Pancreas (tissue), 10 donors: ENCODE measurements at regions not wholly inside any gene's neighbourhood (a gene's known extent, or its start where the extent isn't known, plus 50 kb on each side); places are given as distances from the start of the nearest gene placed in this dataset.

Experiments
- ATAC-seq, 4 donors: fragments of 200-7000 bp; cut with Tn5 transposase; one replicate each; pipeline versions ENCODE4 v1.8.0 to v1.9.1; 2020; ENCODE audit warnings: mild to moderate bottlenecking in 4 of 4, moderate library complexity in 4 of 4
- DNase-seq, 6 donors: peaks; one replicate each; pipeline ENCODE4 v3.0.0-alpha.2; 2020
- FAIRE-seq: peaks from 2 replicates; lab custom pipeline; 2012; peaks lifted over from hg19 to GRCh38; lab: Jason Lieb, UNC
- H3K27ac ChIP-seq, 4 donors: fragments of 200-600 bp; sonication (generic); 1 replicate in 3 of 4; 2 replicates in 1 of 4; pipeline versions ENCODE4 v1.5.0 to v1.8.0; 2020
- H3K27me3 ChIP-seq, 4 donors: fragments of 200-600 bp; one replicate each; pipeline ENCODE4 v1.8.0; 2021
- H3K36me3 ChIP-seq, 3 donors: fragments of 200-600 bp; sonication (generic) in 1 of 3; one replicate each; pipeline versions ENCODE4 v1.5.0 to v1.8.0; 2020 to 2021
- H3K4me1 ChIP-seq, 3 donors: fragments of 200-600 bp; one replicate each; pipeline ENCODE4 v1.8.0; 2021
- H3K4me3 ChIP-seq, 4 donors: fragments of 200-600 bp; sonication (generic) in 2 of 4; one replicate each; pipeline versions ENCODE4 v1.5.0 to v1.8.0; 2020 to 2021
- H3K9me3 ChIP-seq, 4 donors: fragments of 200-600 bp; one replicate each; pipeline ENCODE4 v1.8.0; 2021
- CTCF ChIP-seq, 4 donors: fragments of 200-600 bp; sonication (generic) in 3 of 4; IDR thresholded peaks; one replicate each; pipeline versions ENCODE4 v1.5.0 to v1.8.0; 2021; ENCODE audit warnings: antibody characterized with exemption in 4 of 4
- WGBS, 2 donors: extraction: QIAGEN DNeasy Blood & Tissue Kit; methylation state at CpG; one replicate each; pipeline ENCODE4 v1.1.7; 2013; 5-methylcytosine and 5-hydroxymethylcytosine counted together
- intact Hi-C, 3 donors: fragments of 100-400 bp; cut with DNase I; formaldehyde crosslinking; loops; one replicate each; pipeline versions ENCODE4 v1.11.1 to v1.14.2; 2022
- donor health status: healthy with polysubstance abuse.
- donor health status: DM: no; HTN: no; CAD: no; lungs with moderate emphysema.
- donor health status: DM: no; HTN: no; CAD: no.
- donor health status: control.
- donor health status: control.
- donor health status: Bipolar disorder and iron deficiency.
- donor health status: DM: yes; HTN: yes; CAD: no.
- donor health status: DM: no; HTN: no; CAD: no.
- donor health status: DM: no; HTN: no; CAD: no.
- donor health status: DM: yes; HTN: yes; CAD: no.

GRCh38 chr6:40163924-40164323 is 229.7 kb upstream of the MOCS1 start:
- Histone ChIP-seq H3K4me1 (peaks cover 0 to 9% (median 0%) of the 10 kb centered on the region in 3 donors), H3K4me3 (no peak overlapping the region), H3K27ac (no peak overlapping the region), H3K27me3 (no peaks in the 10 kb centered on the region), H3K36me3 (no peaks in the 10 kb centered on the region), H3K9me3 (no peaks in the 10 kb centered on the region)
- WGBS, 2 donors = 88 to 91% methylated on average over 7 of the region's 7 CpGs
- intact Hi-C loops = no loop called here
- DNase-seq = no peak
- no peak for TF ChIP-seq CTCF (IDR thresholded peaks at IDR 0.05)
- no peak for FAIRE-seq
- ATAC-seq = no peak

GRCh38 chr6:40162074-40162473 is 227.8 kb upstream of the MOCS1 start:
- Histone ChIP-seq H3K4me3 (no peak overlapping the region), H3K27me3 (no peaks in the 10 kb centered on the region), H3K4me1 (peaks cover 0 to 9% (median 0%) of the 10 kb centered on the region in 3 donors), H3K27ac (no peak overlapping the region), H3K9me3 (no peaks in the 10 kb centered on the region), H3K36me3 (no peaks in the 10 kb centered on the region)
- DNase-seq (no peak), ATAC-seq (no peak), FAIRE-seq (no peak)
- no peak for TF ChIP-seq CTCF (IDR thresholded peaks at IDR 0.05)
- intact Hi-C loops = no loop called here
- WGBS, 2 donors = 75 to 79% methylated on average over 5 of the region's 5 CpGs

- H3K4me1 ChIP-seq = peaks cover 0 to 9% (median 0%) of the 10 kb centered on the region in 3 donors
- no peaks in the 10 kb centered on the region for H3K27me3 ChIP-seq
- no peak for TF ChIP-seq CTCF (IDR thresholded peaks at IDR 0.05)
- no peak overlapping the region for H3K27ac ChIP-seq
- intact Hi-C loops = no loop called here
- no peaks in the 10 kb centered on the region for H3K9me3 ChIP-seq
- FAIRE-seq (no peak), DNase-seq (no peak), ATAC-seq (no peak)
- WGBS, 2 donors = 86 to 89% methylated on average over 3 of the region's 3 CpGs
- H3K36me3 ChIP-seq = no peaks in the 10 kb centered on the region
- H3K4me3 ChIP-seq = no peak overlapping the region
Measured at GRCh38 chr6:40160826-40161225, 226.6 kb upstream of the MOCS1 start.

- FAIRE-seq (no peak), DNase-seq (no peak), ATAC-seq (no peak)
- intact Hi-C loops = no loop called here
- Histone ChIP-seq H3K27ac (no peak overlapping the region), H3K4me3 (no peak overlapping the region), H3K4me1 (peaks cover 0 to under 1% (median 0%) of the 10 kb centered on the region in 3 donors), H3K36me3 (no peaks in the 10 kb centered on the region), H3K27me3 (no peaks in the 10 kb centered on the region), H3K9me3 (no peaks in the 10 kb centered on the region)
- WGBS, 2 donors = 68 to 72% methylated on average over 2 of the region's 2 CpGs
- TF ChIP-seq CTCF (IDR thresholded peaks at IDR 0.05) = no peak
Measured at GRCh38 chr6:40159865-40160264, 225.6 kb upstream of the MOCS1 start.

GRCh38 chr6:40152701-40153436 is 218.6 kb upstream of the MOCS1 start:
- DNase-seq (no peak), ATAC-seq (no peak), FAIRE-seq (no peak)
- no peaks in the 10 kb centered on the region for H3K9me3 ChIP-seq
- WGBS, 2 donors = 80 to 89% methylated on average over 9 of the region's 9 CpGs
- H3K4me3 ChIP-seq = no peak overlapping the region
- no peaks in the 10 kb centered on the region for H3K4me1 ChIP-seq
- intact Hi-C loops = no loop called here
- H3K36me3 ChIP-seq = no peaks in the 10 kb centered on the region
- H3K27me3 ChIP-seq = no peaks in the 10 kb centered on the region
- no peak for TF ChIP-seq CTCF (IDR thresholded peaks at IDR 0.05)
- H3K27ac ChIP-seq = no peak overlapping the region
